CD4-positive, alpha-beta T cell (primary cell): ENCODE measurements at regions not wholly inside any gene's neighbourhood (a gene's known extent, or its start where the extent isn't known, plus 50 kb on each side); places are given as distances from the start of the nearest gene placed in this dataset.

Experiments
- ATAC-seq: fragments of 200-7000 bp; cut with Tn5 transposase; one replicate; pipeline ENCODE4 v1.10.0; 2022; ENCODE audit warnings: mild to moderate bottlenecking; ENCODE audit not compliant: poor library complexity
- CTCF ChIA-PET: fragments of 350-600 bp; sonication (Branson Sonifier 250); formaldehyde crosslinking; loops from one replicate; lab custom pipeline; 2021; ENCODE audit warnings: antibody characterized with exemption, inconsistent platforms; lab: Charles Lee
- POLR2A ChIA-PET: fragments of 350-600 bp; sonication (Branson Sonifier 250); formaldehyde crosslinking; loops from one replicate; lab custom pipeline; 2021; ENCODE audit warnings: antibody characterized with exemption, inconsistent platforms; lab: Charles Lee
- DNase-seq, 14 experiments: peaks; one replicate each; pipeline ENCODE4 v3.0.0-alpha.2; 2013 to 2020; ENCODE audit warnings: mixed read lengths in 2 of 14
- H3K27ac ChIP-seq, 2 donors: one replicate each; pipeline versions ENCODE4 v1.5.1 to v1.7.0; 2013; ENCODE audit warnings: low read length in 2 of 2, low read depth in 1 of 2, mild to moderate bottlenecking in 1 of 2
- H3K27me3 ChIP-seq, 2 experiments: 1 replicate in 1 of 2; 2 replicates in 1 of 2; pipeline versions ENCODE4 v1.6.1 to v1.7.0; 2013; ENCODE audit warnings: low read length in 2 of 2, control low read depth in 1 of 2, mild to moderate bottlenecking in 1 of 2, moderate library complexity in 1 of 2; ENCODE audit not compliant: insufficient read depth in 2 of 2, control insufficient read depth in 1 of 2
- H3K36me3 ChIP-seq: one replicate; pipeline ENCODE4 v1.6.1; 2013; ENCODE audit warnings: low read length, control low read depth; ENCODE audit not compliant: insufficient read depth
- H3K4me1 ChIP-seq: one replicate; pipeline ENCODE4 v1.6.1; 2013; ENCODE audit warnings: low read length, control low read depth; ENCODE audit not compliant: insufficient read depth
- H3K4me3 ChIP-seq: one replicate; pipeline ENCODE4 v1.5.1; 2013; ENCODE audit warnings: mild to moderate bottlenecking, low read length, moderate library complexity
- H3K9me3 ChIP-seq, 2 experiments: 1 replicate in 1 of 2; 2 replicates in 1 of 2; pipeline versions ENCODE4 v1.6.1 to v1.7.0; 2013; ENCODE audit warnings: low read length in 2 of 2, mild to moderate bottlenecking in 2 of 2, control low read depth in 1 of 2, moderate library complexity in 1 of 2; ENCODE audit not compliant: control insufficient read depth in 1 of 2, insufficient read depth in 1 of 2
- H3K27ac Mint-ChIP-seq: one replicate; pipeline ENCODE4 v1.8.0; 2020; ENCODE audit warnings: mixed read lengths
- H3K27me3 Mint-ChIP-seq: one replicate; pipeline ENCODE4 v1.8.0; 2021; ENCODE audit warnings: mixed read lengths
- H3K36me3 Mint-ChIP-seq: one replicate; pipeline ENCODE4 v1.8.0; 2021; ENCODE audit warnings: low read depth, mixed read lengths
- H3K4me1 Mint-ChIP-seq: one replicate; pipeline ENCODE4 v1.8.0; 2021; ENCODE audit warnings: low read depth, mixed read lengths
- H3K4me3 Mint-ChIP-seq: one replicate; pipeline ENCODE4 v1.8.0; 2020; ENCODE audit warnings: mild to moderate bottlenecking, mixed read lengths
- H3K9me3 Mint-ChIP-seq: one replicate; pipeline ENCODE4 v1.8.0; 2020; ENCODE audit warnings: mixed read lengths
- intact Hi-C, 2 experiments: fragments of 100-400 bp; cut with DNase I in 1 of 2; cut with micrococcal nuclease in 1 of 2; formaldehyde crosslinking; loops; one replicate each; pipeline versions ENCODE4 v1.15.1 to v1.9.0; 2023 to 2025; cut with DNase I, micrococcal nuclease
- TF ChIP-seq, protein P1 (sequence below): fragments of 200-600 bp; IDR thresholded peaks from one replicate; pipeline ENCODE4 v1.8.0; 2022; ENCODE audit warnings: antibody characterized with exemption, mild to moderate bottlenecking

DNA sequence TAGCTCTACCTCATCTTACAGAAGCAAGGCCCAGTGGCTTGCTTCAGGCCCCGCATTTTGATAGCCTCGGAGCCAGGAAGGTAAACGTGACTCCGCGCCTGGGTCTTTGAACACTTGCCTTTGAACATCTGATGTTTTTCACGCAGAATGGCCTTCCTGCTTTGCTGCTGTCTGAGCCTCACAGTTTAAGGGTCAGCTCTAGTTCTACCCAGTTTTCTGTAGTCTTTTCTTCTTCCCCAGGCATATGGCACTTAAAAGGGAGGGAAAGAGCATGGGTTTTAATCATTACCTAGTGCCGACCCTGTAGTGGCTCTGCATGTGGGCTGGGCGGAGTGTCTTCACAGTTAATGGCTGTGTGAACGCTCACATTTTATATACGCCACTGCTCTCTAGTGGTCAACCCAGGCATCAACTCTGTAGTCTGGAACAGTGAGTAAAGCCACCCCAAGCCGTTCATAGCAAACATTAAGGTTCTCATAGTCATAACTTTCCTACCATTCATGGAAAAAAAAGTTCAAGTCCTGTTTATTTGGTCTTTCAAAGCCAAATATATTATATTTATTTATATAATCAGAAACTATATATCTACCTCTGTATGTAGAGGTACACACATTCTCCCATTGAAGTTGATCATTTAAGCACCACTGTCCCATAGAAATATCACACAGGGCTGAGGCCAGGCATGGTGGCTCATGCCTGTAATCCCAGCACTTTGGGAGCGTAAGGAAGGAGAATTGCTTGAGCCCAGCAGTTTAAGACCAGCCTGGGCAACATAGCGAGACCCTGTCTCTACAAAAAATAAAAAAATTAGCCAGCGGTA, 78.1 kb downstream of the IER5 start:
- CTCF ChIA-PET: interaction anchor here (0.7 to 3.4 kb wide), 5 partner anchors 10 to 129 kb away, joined by 4 to 18 read pairs (median 13); no protein-coding TSS in a partner anchor
- DNase-seq (peak; percentile 53 to 88 (median 65)), ATAC-seq (peak; percentile 100)
- H3K4me1 ChIP-seq: peaks cover 8% of the 10 kb centered on the region
- Mint-ChIP-seq H3K27ac (peak overlapping the region; percentile 7), H3K9me3 (peaks cover 18% of the 10 kb centered on the region), H3K4me3 (peak overlapping the region; percentile 75), H3K27me3 (no peaks in the 10 kb centered on the region), H3K4me1 (peaks cover 7% of the 10 kb centered on the region), H3K36me3 (peaks cover 4% of the 10 kb centered on the region)
- H3K9me3 ChIP-seq: peaks cover 7 to 30% of the 10 kb centered on the region in 2 experiments
- no peaks in the 10 kb centered on the region for H3K27me3 ChIP-seq
- intact Hi-C loops: loop anchor here (1.0 to 5.0 kb wide), 10 partner anchors 18 to 652 kb away; no protein-coding TSS in a partner anchor
- H3K27ac ChIP-seq: no peak overlapping the region
- H3K4me3 ChIP-seq: no peak overlapping the region
- POLR2A ChIA-PET: interaction anchor here (0.6 to 2.1 kb wide), 6 partner anchors 15 to 131 kb away, joined by 3 to 13 read pairs (median 6); partner anchors contain the start of gene IER5
- no peaks in the 10 kb centered on the region for H3K36me3 ChIP-seq
- TF ChIP-seq, protein P1, sequence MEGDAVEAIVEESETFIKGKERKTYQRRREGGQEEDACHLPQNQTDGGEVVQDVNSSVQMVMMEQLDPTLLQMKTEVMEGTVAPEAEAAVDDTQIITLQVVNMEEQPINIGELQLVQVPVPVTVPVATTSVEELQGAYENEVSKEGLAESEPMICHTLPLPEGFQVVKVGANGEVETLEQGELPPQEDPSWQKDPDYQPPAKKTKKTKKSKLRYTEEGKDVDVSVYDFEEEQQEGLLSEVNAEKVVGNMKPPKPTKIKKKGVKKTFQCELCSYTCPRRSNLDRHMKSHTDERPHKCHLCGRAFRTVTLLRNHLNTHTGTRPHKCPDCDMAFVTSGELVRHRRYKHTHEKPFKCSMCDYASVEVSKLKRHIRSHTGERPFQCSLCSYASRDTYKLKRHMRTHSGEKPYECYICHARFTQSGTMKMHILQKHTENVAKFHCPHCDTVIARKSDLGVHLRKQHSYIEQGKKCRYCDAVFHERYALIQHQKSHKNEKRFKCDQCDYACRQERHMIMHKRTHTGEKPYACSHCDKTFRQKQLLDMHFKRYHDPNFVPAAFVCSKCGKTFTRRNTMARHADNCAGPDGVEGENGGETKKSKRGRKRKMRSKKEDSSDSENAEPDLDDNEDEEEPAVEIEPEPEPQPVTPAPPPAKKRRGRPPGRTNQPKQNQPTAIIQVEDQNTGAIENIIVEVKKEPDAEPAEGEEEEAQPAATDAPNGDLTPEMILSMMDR: peak; percentile 94

DNA sequence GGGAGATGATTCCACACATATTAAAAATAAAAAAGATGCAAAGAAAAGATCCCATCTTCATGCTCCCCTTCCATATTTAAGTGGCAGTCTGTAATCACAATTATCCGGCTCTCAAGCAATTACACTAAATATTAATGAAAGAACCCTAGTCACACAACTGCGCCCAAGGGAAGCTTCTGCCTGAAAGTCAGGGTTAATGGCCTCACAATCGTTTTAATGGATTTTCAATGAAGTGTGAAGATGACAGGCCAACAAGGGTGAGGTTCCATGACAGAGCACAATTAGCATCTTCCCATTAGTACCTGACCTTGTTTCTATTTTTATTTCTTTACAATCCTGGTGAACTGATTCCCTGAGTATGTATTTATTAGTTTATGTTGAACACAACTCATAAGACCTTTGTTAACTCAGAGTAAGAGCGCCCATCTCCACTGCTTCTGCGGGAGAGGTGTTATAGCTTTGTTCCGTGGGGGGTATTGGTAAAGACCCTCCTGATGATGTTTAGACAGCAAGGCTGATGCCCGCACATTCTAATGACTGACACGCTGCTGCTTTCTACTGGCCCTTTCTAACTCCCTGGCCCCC, 80.9 kb downstream of the IER5 start:
- Mint-ChIP-seq H3K36me3 (peaks cover 4% of the 10 kb centered on the region), H3K4me3 (no peak overlapping the region), H3K27ac (no peak overlapping the region), H3K9me3 (peaks cover 3% of the 10 kb centered on the region), H3K4me1 (peaks cover 6% of the 10 kb centered on the region), H3K27me3 (no peaks in the 10 kb centered on the region)
- ChIA-PET POLR2A (no interaction called here), CTCF (interaction anchor here (1.0 to 1.1 kb wide), 2 partner anchors 27 to 85 kb away, joined by 3 read pairs; no protein-coding TSS in a partner anchor)
- H3K9me3 ChIP-seq: peaks cover 14 to 15% of the 10 kb centered on the region in 2 experiments
- H3K4me1 ChIP-seq: peaks cover 6% of the 10 kb centered on the region
- no peak overlapping the region for H3K27ac ChIP-seq
- no peaks in the 10 kb centered on the region for H3K36me3 ChIP-seq
- TF ChIP-seq, protein P1: no peak
- peaks cover 0 to 3% of the 10 kb centered on the region in 2 experiments for H3K27me3 ChIP-seq
- intact Hi-C loops: loop anchor here (5.0 kb wide), 3 partner anchors 287 to 652 kb away; no protein-coding TSS in a partner anchor
- ATAC-seq (no peak), DNase-seq (no peak)
- H3K4me3 ChIP-seq: no peak overlapping the region

DNA sequence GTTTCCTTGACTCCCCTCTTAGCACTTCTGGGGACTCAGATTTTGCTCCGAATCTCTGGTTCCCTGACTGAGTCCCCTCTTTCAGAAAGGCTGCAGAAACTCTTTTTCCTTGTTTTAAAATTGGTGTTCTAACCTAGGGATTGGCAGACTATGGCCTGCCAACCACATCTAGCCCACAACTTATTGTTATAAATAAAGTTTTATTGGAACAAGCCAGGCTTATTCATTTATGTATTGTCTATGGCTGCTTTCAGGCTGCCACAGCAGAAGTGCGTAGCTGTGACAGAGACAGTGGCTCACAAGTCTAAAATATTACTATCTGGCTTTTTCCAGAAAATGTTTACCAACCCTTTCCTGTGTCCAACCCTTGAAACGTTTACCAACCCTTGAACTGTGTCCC, 81.7 kb downstream of the IER5 start:
- ChIA-PET POLR2A (interaction anchor here (0.6 kb wide), 1 partner anchor 63 kb away, joined by 5 read pairs; no protein-coding TSS in a partner anchor), CTCF (no interaction called here)
- H3K27ac Mint-ChIP-seq: no peak overlapping the region
- Histone ChIP-seq H3K36me3 (no peaks in the 10 kb centered on the region), H3K9me3 (peaks cover 6 to 15% of the 10 kb centered on the region in 2 experiments), H3K4me1 (peaks cover 6% of the 10 kb centered on the region), H3K27ac (no peak overlapping the region), H3K27me3 (peaks cover 0 to 3% of the 10 kb centered on the region in 2 experiments), H3K4me3 (no peak overlapping the region)
- no peaks in the 10 kb centered on the region for H3K27me3 Mint-ChIP-seq
- ATAC-seq (no peak), DNase-seq (no peak)
- H3K9me3 Mint-ChIP-seq: no peaks in the 10 kb centered on the region
- H3K4me3 Mint-ChIP-seq: no peak overlapping the region
- intact Hi-C loops: no loop called here
- TF ChIP-seq, protein P1: no peak
- peaks cover 4% of the 10 kb centered on the region for H3K36me3 Mint-ChIP-seq
- H3K4me1 Mint-ChIP-seq: peaks cover 6% of the 10 kb centered on the region
